Lower lobe of right lung (tissue), 2 donors: ENCODE measurements at regions not wholly inside any gene's neighbourhood (a gene's known extent, or its start where the extent isn't known, plus 50 kb on each side); places are given as distances from the start of the nearest gene placed in this dataset.
"Not testable (repeated sequence)": the region's sequence is repeated elsewhere in the genome, so short reads cannot be mapped to it uniquely, and the experiment has no call there.

Experiments
- ATAC-seq, 2 donors: fragments of 200-7000 bp; cut with Tn5 transposase; one replicate each; pipeline ENCODE4 v1.9.1; 2020 to 2022; ENCODE audit warnings: mild to moderate bottlenecking in 2 of 2, moderate library complexity in 2 of 2
- DNase-seq: peaks from one replicate; pipeline ENCODE4 v3.0.0-alpha.2; 2020
- H3K27ac ChIP-seq: fragments of 200-600 bp; one replicate; pipeline ENCODE4 v1.8.0; 2022
- H3K27me3 ChIP-seq: fragments of 200-600 bp; one replicate; pipeline ENCODE4 v1.8.0; 2022; ENCODE audit warnings: low read depth
- H3K36me3 ChIP-seq: fragments of 200-600 bp; one replicate; pipeline ENCODE4 v1.8.0; 2022; ENCODE audit warnings: mild to moderate bottlenecking
- H3K4me1 ChIP-seq: fragments of 200-600 bp; one replicate; pipeline ENCODE4 v1.8.0; 2022
- H3K4me3 ChIP-seq: fragments of 200-600 bp; one replicate; pipeline ENCODE4 v1.8.0; 2022; ENCODE audit warnings: mild to moderate bottlenecking
- H3K9me3 ChIP-seq: fragments of 200-600 bp; one replicate; pipeline ENCODE4 v1.8.0; 2022
- CTCF ChIP-seq: fragments of 200-600 bp; IDR thresholded peaks from one replicate; pipeline ENCODE4 v1.8.0; 2022; ENCODE audit warnings: antibody characterized with exemption, mild to moderate bottlenecking
- intact Hi-C: fragments of 100-400 bp; cut with DNase I; formaldehyde crosslinking; loops from one replicate; pipeline ENCODE4 v1.11.0; 2022
- donor health status: DM: no; HTN: yes; CAD: no; lungs with severe emphysema.

GRCh38 chr2:155980941-155981560, 351.5 kb downstream of the NR4A2 start:
- Histone ChIP-seq H3K36me3 (no peaks in the 10 kb centered on the region), H3K27ac (no peak overlapping the region), H3K27me3 (no peaks in the 10 kb centered on the region), H3K9me3 (no peaks in the 10 kb centered on the region), H3K4me1 (no peaks in the 10 kb centered on the region), H3K4me3 (no peak overlapping the region)
- ATAC-seq (no peak), DNase-seq (no peak)
- intact Hi-C loops = no loop called here
- TF ChIP-seq CTCF = no peak

- no peak for ATAC-seq
- H3K36me3 ChIP-seq = no peaks in the 10 kb centered on the region
- H3K4me1 ChIP-seq = no peaks in the 10 kb centered on the region
- no peak overlapping the region for H3K4me3 ChIP-seq
- H3K27ac ChIP-seq = no peak overlapping the region
- no peak for DNase-seq
- H3K27me3 ChIP-seq = no peaks in the 10 kb centered on the region
- TF ChIP-seq CTCF = no peak
- no peaks in the 10 kb centered on the region for H3K9me3 ChIP-seq
- intact Hi-C loops = no loop called here
These were observed 356.8 kb downstream of the NR4A2 start for GRCh38 chr2:155975734-155976133.

GRCh38 chr2:155972916-155973315, 359.6 kb downstream of the NR4A2 start:
- intact Hi-C loops = no loop called here
- H3K9me3 ChIP-seq = no peaks in the 10 kb centered on the region
- ATAC-seq (no peak), DNase-seq (no peak)
- no peaks in the 10 kb centered on the region for H3K4me1 ChIP-seq
- TF ChIP-seq CTCF = no peak
- H3K36me3 ChIP-seq = no peaks in the 10 kb centered on the region
- no peak overlapping the region for H3K4me3 ChIP-seq
- no peak overlapping the region for H3K27ac ChIP-seq
- no peaks in the 10 kb centered on the region for H3K27me3 ChIP-seq

GRCh38 chr2:155966064-155966471, 366.5 kb downstream of the NR4A2 start:
- intact Hi-C loops, ATAC-seq, H3K4me3 ChIP-seq, DNase-seq, H3K4me1 ChIP-seq, H3K36me3 ChIP-seq, H3K27ac ChIP-seq, H3K27me3 ChIP-seq, H3K9me3 ChIP-seq: not testable (repeated sequence)

GRCh38 chr2:155965415-155966063, 367.0 kb downstream of the NR4A2 start:
- H3K27ac ChIP-seq = no peak overlapping the region
- no peak for TF ChIP-seq CTCF
- no peak for ATAC-seq

GRCh38 chr2:155961641-155962040, 370.9 kb downstream of the NR4A2 start:
- H3K27me3 ChIP-seq = no peaks in the 10 kb centered on the region
- H3K36me3 ChIP-seq = no peaks in the 10 kb centered on the region
- H3K4me3 ChIP-seq = no peak overlapping the region
- no peak for TF ChIP-seq CTCF
- H3K27ac ChIP-seq = no peak overlapping the region
- intact Hi-C loops = no loop called here
- ATAC-seq (no peak), DNase-seq (no peak)
- no peaks in the 10 kb centered on the region for H3K4me1 ChIP-seq
- H3K9me3 ChIP-seq = no peaks in the 10 kb centered on the region

More at GRCh38 chr2:155965415-155966063, 367.0 kb downstream of the NR4A2 start:
- Histone ChIP-seq H3K36me3 (no peaks in the 10 kb centered on the region), H3K27me3 (no peaks in the 10 kb centered on the region), H3K9me3 (no peaks in the 10 kb centered on the region), H3K4me3 (no peak overlapping the region), H3K4me1 (no peaks in the 10 kb centered on the region)
- intact Hi-C loops = no loop called here
- DNase-seq = no peak
